BJ (cell line): ENCODE measurements at regions not wholly inside any gene's neighbourhood (a gene's known extent, or its start where the extent isn't known, plus 50 kb on each side); places are given as distances from the start of the nearest gene placed in this dataset.
A peak's percentile ranks its signal among the peaks of the same experiment; 100 is the strongest.

Experiments
- CTCF ChIA-PET: fragments of 350-600 bp; formaldehyde crosslinking; extraction: SDS; loops from one replicate; lab custom pipeline; 2021; ENCODE audit warnings: antibody characterized with exemption, inconsistent platforms; lab: Yijun Ruan, JAX
- POLR2A ChIA-PET: fragments of 300-600 bp; sonication (Branson Sonifier 250); formaldehyde crosslinking; extraction: SDS; loops from one replicate; lab custom pipeline; 2021; ENCODE audit warnings: antibody characterized with exemption; lab: Charles Lee
- DNase-seq: peaks from one replicate; pipeline ENCODE4 v3.0.0-alpha.2; 2011; ENCODE audit warnings: low read depth
- H3K27me3 ChIP-seq: 2 replicates; pipeline ENCODE4 v1.6.0; 2011; ENCODE audit warnings: low read length; ENCODE audit not compliant: control insufficient read depth, insufficient read depth
- H3K36me3 ChIP-seq: 2 replicates; pipeline ENCODE4 v1.5.1; 2011; ENCODE audit warnings: low read length; ENCODE audit not compliant: control insufficient read depth, insufficient read depth
- H3K4me3 ChIP-seq: 2 replicates; pipeline ENCODE4 v1.5.1; 2011; ENCODE audit warnings: low read depth, mild to moderate bottlenecking, control low read depth, low read length
- CTCF ChIP-seq: IDR thresholded peaks from 2 replicates; pipeline ENCODE4 v1.5.1; 2011; ENCODE audit warnings: low read depth, mild to moderate bottlenecking, control low read depth, inconsistent platforms, low read length, moderate library complexity; ENCODE audit not compliant: insufficient read depth

- POLR2A ChIA-PET: no interaction called here
These were observed 91.4 kb upstream of the CD53 start for GRCh38 chr1:110781525-110781924.

GRCh38 chr1:110780600-110781484 is 92.1 kb upstream of the CD53 start:
- CTCF ChIA-PET: interaction anchor here (0.5 to 7.3 kb wide), 16 partner anchors 10 to 321 kb away, joined by 3 to 70 read pairs (median 3); no protein-coding TSS in a partner anchor
- Histone ChIP-seq H3K36me3 (no peaks in the 10 kb centered on the region), H3K27me3 (peaks cover 5% of the 10 kb centered on the region), H3K4me3 (no peak overlapping the region)
- DNase-seq: no peak
- POLR2A ChIA-PET: no interaction called here
- peak; percentile 80 for TF ChIP-seq CTCF

More at GRCh38 chr1:110781525-110781924, 91.4 kb upstream of the CD53 start:
- DNase-seq: no peak
- CTCF ChIA-PET: interaction anchor here (0.5 to 7.3 kb wide), 18 partner anchors 9 to 321 kb away, joined by 3 to 70 read pairs (median 4); no protein-coding TSS in a partner anchor
- H3K4me3 ChIP-seq: no peak overlapping the region
- peaks cover 5% of the 10 kb centered on the region for H3K27me3 ChIP-seq
- TF ChIP-seq CTCF: no peak
- H3K36me3 ChIP-seq: no peaks in the 10 kb centered on the region

GRCh38 chr1:110779636-110780035 is 93.3 kb upstream of the CD53 start:
- TF ChIP-seq CTCF: no peak
- Histone ChIP-seq H3K27me3 (peaks cover 5% of the 10 kb centered on the region), H3K36me3 (no peaks in the 10 kb centered on the region), H3K4me3 (no peak overlapping the region)
- ChIA-PET POLR2A (no interaction called here), CTCF (interaction anchor here (0.8 to 7.3 kb wide), 6 partner anchors 11 to 256 kb away, joined by 3 to 70 read pairs (median 17); no protein-coding TSS in a partner anchor)
- DNase-seq: no peak

GRCh38 chr1:110778821-110779220 is 94.1 kb upstream of the CD53 start:
- ChIA-PET POLR2A (no interaction called here), CTCF (interaction anchor here (6.4 to 7.3 kb wide), 2 partner anchors 14 to 160 kb away, joined by 41 to 70 read pairs; no protein-coding TSS in a partner anchor)
- Histone ChIP-seq H3K36me3 (no peaks in the 10 kb centered on the region), H3K27me3 (peaks cover 5% of the 10 kb centered on the region), H3K4me3 (no peak overlapping the region)
- TF ChIP-seq CTCF: no peak
- no peak for DNase-seq

GRCh38 chr1:110777228-110777627 is 95.7 kb upstream of the CD53 start:
- H3K36me3 ChIP-seq: no peaks in the 10 kb centered on the region
- TF ChIP-seq CTCF: no peak
- ChIA-PET CTCF (interaction anchor here (3.3 to 7.3 kb wide), 2 partner anchors 12 kb away, joined by 15 to 41 read pairs; no protein-coding TSS in a partner anchor), POLR2A (no interaction called here)
- no peak for DNase-seq
- H3K27me3 ChIP-seq: peaks cover 5% of the 10 kb centered on the region
- H3K4me3 ChIP-seq: no peak overlapping the region
